NCI-H748 (cell line): ENCODE measurements at regions not wholly inside any gene's neighbourhood (a gene's known extent, or its start where the extent isn't known, plus 50 kb on each side); places are given as distances from the start of the nearest gene placed in this dataset.
"Not testable (repeated sequence)": the region's sequence is repeated elsewhere in the genome, so short reads cannot be mapped to it uniquely, and the experiment has no call there.

Experiments
- DNase-seq: peaks from one replicate; lab custom pipeline; 2025; ENCODE audit not compliant: unreplicated experiment; lab: John Stamatoyannopoulos, UW

- no peak for DNase-seq
Observed at GRCh38 chr2:147428120-147428747, 416.6 kb upstream of the ACVR2A start.

GRCh38 chr2:147425437-147426029, 419.3 kb upstream of the ACVR2A start:
- DNase-seq, result no peak

GRCh38 chr2:147424766-147425165, 420.1 kb upstream of the ACVR2A start:
- no peak for DNase-seq

GRCh38 chr2:147420947-147421675, 423.7 kb upstream of the ACVR2A start:
- no peak for DNase-seq

GRCh38 chr2:147420517-147420916, 424.3 kb upstream of the ACVR2A start:
- no peak for DNase-seq

- no peak for DNase-seq
Observed at GRCh38 chr2:147416099-147416498, 428.7 kb upstream of the ACVR2A start.

GRCh38 chr2:147414656-147415055, 430.2 kb upstream of the ACVR2A start:
- not testable (repeated sequence) for DNase-seq

GRCh38 chr2:147408357-147408756, 436.5 kb upstream of the ACVR2A start:
- DNase-seq, result no peak

- no peak for DNase-seq
Observed at GRCh38 chr2:147405651-147406050, 439.2 kb upstream of the ACVR2A start.

- DNase-seq, result no peak
Observed at GRCh38 chr2:147398996-147399395, 445.8 kb upstream of the ACVR2A start.

- no peak for DNase-seq
Observed at GRCh38 chr2:147398301-147398700, 446.5 kb upstream of the ACVR2A start.

- no peak for DNase-seq
Observed at GRCh38 chr2:147396890-147397289, 447.9 kb upstream of the ACVR2A start.

- DNase-seq, result no peak
Observed at GRCh38 chr2:147394179-147394790, 450.5 kb upstream of the ACVR2A start.

- DNase-seq, result no peak
Observed at GRCh38 chr2:147392180-147392579, 452.6 kb upstream of the ACVR2A start.

- DNase-seq, result no peak
Observed at GRCh38 chr2:147390475-147390874, 454.4 kb upstream of the ACVR2A start.

- no peak for DNase-seq
Observed at GRCh38 chr2:147389218-147389617, 455.6 kb upstream of the ACVR2A start.

GRCh38 chr2:147388217-147388616, 456.6 kb upstream of the ACVR2A start:
- DNase-seq, result no peak

- DNase-seq, result no peak
Observed at GRCh38 chr2:147386284-147386683, 458.5 kb upstream of the ACVR2A start.

- no peak for DNase-seq
Observed at GRCh38 chr2:147385600-147385999, 459.2 kb upstream of the ACVR2A start.

- DNase-seq, result no peak
Observed at GRCh38 chr2:147384659-147385058, 460.2 kb upstream of the ACVR2A start.

- peak; percentile 93 for DNase-seq
Observed at GRCh38 chr2:147382322-147382948, 462.4 kb upstream of the ACVR2A start.
